ENCODE measurements at regions not wholly inside any gene's neighbourhood (a gene's known extent, or its start where the extent isn't known, plus 50 kb on each side); places are given as distances from the start of the nearest gene placed in this dataset.

- Histone ChIP-seq H3K4me1 (ENCODE audit: insufficient read depth, low read length) (peaks cover 23% of the 10 kb centered on the region), H3K9me3 (ENCODE audit: control insufficient read depth, insufficient read depth, low read length) (no peaks in the 10 kb centered on the region), H3K9ac (ENCODE audit: low read depth, low read length) (no peak overlapping the region), H3K36me3 (ENCODE audit: insufficient read depth, low read length) (0 out of 2 replicates have a peak, but pooled peaks cover 2% of the 10 kb centered on the region)
Observed at GRCh38 chr9:89696780-89697179, 92.0 kb downstream of the GADD45G start.

DNA sequence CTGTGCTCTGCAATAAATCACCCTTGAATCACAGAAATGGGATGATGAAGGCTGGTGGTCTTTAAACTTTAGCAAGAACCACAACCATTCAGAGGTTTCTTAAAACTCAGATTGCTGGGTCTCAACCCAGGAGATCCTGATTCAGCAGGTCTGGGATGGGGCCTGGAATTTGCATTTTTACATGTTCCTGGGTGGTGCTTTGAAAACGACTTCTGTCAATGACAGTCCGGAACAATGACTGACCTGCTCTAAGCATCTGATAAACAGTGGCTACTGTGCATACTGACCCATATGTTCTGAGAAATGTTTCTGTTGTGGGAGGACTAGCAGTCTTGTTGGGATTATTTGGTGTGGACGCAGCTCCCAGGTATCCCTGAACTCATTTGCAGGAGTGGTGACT is 92.7 kb downstream of the GADD45G start:
- peaks cover 23% of the 10 kb centered on the region for H3K4me1 ChIP-seq (ENCODE audit: insufficient read depth, low read length)
- H3K36me3 ChIP-seq (ENCODE audit: insufficient read depth, low read length), result 0 out of 2 replicates have a peak, but pooled peaks cover 2% of the 10 kb centered on the region
- H3K9ac ChIP-seq (ENCODE audit: low read depth, low read length), result no peak overlapping the region
- H3K9me3 ChIP-seq (ENCODE audit: control insufficient read depth, insufficient read depth, low read length), result no peaks in the 10 kb centered on the region

DNA sequence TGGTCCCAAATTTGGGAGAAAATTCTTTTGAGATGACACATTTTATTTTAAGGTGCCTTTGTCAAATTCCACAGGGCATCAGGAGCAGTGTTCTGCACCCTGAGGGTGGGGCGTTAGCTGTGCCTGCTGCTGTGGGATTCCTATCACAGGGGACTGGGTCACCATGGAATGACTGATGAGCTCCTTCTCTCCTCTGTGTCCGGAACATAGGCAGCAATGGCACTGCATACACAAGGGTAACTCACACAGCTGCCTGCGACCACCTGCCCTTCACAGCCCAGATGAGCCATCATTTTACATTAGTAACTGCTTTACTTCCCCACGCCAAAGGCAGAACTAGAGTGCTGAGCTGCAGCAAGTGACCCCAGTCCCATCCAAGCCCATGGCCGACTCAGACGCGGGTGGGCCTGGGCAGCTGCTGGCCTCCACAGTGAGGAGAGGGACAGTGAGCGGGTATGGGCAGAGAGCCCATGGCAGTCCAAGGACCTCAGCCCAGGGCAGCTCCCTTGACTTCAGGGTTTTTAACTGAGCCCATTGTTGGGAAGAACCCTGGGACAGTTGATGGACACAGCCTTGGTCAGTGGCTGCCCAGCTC is 93.7 kb downstream of the GADD45G start:
- H3K9ac ChIP-seq (ENCODE audit: low read depth, low read length), result no peak overlapping the region
- 0 out of 2 replicates have a peak, but pooled peaks cover 2% of the 10 kb centered on the region for H3K36me3 ChIP-seq (ENCODE audit: insufficient read depth, low read length)
- H3K4me1 ChIP-seq (ENCODE audit: insufficient read depth, low read length), result peaks cover 23% of the 10 kb centered on the region
- H3K9me3 ChIP-seq (ENCODE audit: control insufficient read depth, insufficient read depth, low read length), result no peaks in the 10 kb centered on the region

GRCh38 chr9:89699646-89700045 is 94.8 kb downstream of the GADD45G start:
- peaks cover 23% of the 10 kb centered on the region for H3K4me1 ChIP-seq (ENCODE audit: insufficient read depth, low read length)
- H3K9ac ChIP-seq (ENCODE audit: low read depth, low read length), result no peak overlapping the region
- H3K9me3 ChIP-seq (ENCODE audit: control insufficient read depth, insufficient read depth, low read length), result no peaks in the 10 kb centered on the region
- H3K36me3 ChIP-seq (ENCODE audit: insufficient read depth, low read length), result 0 out of 2 replicates have a peak, but pooled peaks cover 2% of the 10 kb centered on the region

DNA sequence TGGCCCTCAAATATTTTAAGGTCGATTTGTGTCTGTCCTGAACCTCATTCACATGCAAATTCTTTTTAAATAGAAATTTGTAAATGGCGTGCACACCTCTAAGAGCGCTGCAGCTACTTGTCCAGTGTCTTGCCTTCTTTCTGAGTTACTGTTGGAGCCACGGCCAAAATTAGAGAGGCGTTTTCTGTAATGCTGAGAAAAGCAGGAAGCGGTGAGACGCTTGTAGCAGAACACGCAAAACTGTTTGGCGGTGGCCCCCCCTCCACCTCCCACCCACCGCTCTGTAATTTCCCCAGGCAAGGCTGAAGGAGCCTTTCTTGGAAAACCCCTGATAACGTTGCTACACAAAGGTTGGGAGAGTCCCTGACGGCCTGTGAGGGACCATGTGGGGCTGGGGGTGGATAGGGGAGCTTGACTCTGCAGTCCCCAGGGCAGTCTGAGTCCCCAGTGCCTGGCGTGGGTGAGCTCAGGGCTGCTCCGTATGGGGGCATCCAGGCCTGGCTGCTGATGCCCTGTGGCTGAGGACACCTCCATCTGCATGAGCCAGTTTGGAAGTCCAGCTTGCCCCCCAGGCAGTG is 96.5 kb downstream of the GADD45G start:
- H3K9me3 ChIP-seq (ENCODE audit: control insufficient read depth, insufficient read depth, low read length), result no peaks in the 10 kb centered on the region
- H3K9ac ChIP-seq (ENCODE audit: low read depth, low read length), result no peak overlapping the region
- H3K36me3 ChIP-seq (ENCODE audit: insufficient read depth, low read length), result 0 out of 2 replicates have a peak, but pooled peaks cover 2% of the 10 kb centered on the region
- H3K4me1 ChIP-seq (ENCODE audit: insufficient read depth, low read length), result peaks cover 13% of the 10 kb centered on the region

DNA sequence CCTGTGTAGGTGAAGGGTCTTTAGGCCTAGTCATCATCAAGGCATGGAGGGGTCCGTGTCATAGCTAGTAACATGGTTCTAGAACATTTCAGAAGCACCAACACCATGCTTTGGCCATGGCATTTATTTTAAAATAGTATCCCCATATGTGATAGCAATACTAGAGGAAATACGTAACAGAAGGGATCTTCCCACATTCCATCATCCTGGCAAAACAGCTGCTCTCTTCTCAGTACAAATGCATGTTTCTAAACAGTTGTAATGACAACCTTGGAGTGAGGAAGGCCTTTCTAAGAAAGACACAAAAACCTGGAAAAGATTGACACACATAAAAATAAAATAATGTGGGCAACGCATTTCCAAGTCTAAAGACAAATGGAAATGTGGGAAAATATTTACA is 97.6 kb downstream of the GADD45G start:
- Histone ChIP-seq H3K9ac (ENCODE audit: low read depth, low read length) (no peak overlapping the region), H3K4me1 (ENCODE audit: insufficient read depth, low read length) (peaks cover 9% of the 10 kb centered on the region), H3K9me3 (ENCODE audit: control insufficient read depth, insufficient read depth, low read length) (no peaks in the 10 kb centered on the region), H3K36me3 (ENCODE audit: insufficient read depth, low read length) (no peaks in the 10 kb centered on the region)

DNA sequence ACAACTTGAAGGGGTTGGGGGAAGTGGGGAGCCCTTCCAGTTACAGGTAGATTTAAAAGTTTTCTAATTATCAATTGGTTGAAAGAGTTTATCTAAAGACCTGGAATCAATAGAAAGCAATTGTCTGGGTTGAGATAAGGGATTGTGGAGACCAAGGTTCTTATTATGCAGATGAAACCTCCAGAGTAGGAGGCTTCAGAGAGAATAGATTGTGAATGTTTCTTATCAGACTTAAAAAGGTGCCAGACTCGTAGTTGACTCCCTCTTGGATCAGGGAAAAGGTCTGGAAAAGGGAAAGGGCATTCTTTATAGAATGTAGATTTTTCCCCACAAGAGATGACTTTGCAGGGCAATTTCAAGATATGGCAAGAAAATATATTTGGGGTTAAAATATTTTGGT is 100.8 kb downstream of the GADD45G start:
- H3K36me3 ChIP-seq (ENCODE audit: insufficient read depth, low read length), result no peaks in the 10 kb centered on the region
- no peaks in the 10 kb centered on the region for H3K9me3 ChIP-seq (ENCODE audit: control insufficient read depth, insufficient read depth, low read length)
- no peak overlapping the region for H3K9ac ChIP-seq (ENCODE audit: low read depth, low read length)
- peaks cover 9% of the 10 kb centered on the region for H3K4me1 ChIP-seq (ENCODE audit: insufficient read depth, low read length)

GRCh38 chr9:89706086-89706485 is 101.3 kb downstream of the GADD45G start:
- H3K9ac ChIP-seq (ENCODE audit: low read depth, low read length), result no peak overlapping the region
- H3K36me3 ChIP-seq (ENCODE audit: insufficient read depth, low read length), result no peaks in the 10 kb centered on the region
- H3K9me3 ChIP-seq (ENCODE audit: control insufficient read depth, insufficient read depth, low read length), result no peaks in the 10 kb centered on the region
- peaks cover 4% of the 10 kb centered on the region; the same call in 1 of the 2 replicates for H3K4me1 ChIP-seq (ENCODE audit: insufficient read depth, low read length)

DNA sequence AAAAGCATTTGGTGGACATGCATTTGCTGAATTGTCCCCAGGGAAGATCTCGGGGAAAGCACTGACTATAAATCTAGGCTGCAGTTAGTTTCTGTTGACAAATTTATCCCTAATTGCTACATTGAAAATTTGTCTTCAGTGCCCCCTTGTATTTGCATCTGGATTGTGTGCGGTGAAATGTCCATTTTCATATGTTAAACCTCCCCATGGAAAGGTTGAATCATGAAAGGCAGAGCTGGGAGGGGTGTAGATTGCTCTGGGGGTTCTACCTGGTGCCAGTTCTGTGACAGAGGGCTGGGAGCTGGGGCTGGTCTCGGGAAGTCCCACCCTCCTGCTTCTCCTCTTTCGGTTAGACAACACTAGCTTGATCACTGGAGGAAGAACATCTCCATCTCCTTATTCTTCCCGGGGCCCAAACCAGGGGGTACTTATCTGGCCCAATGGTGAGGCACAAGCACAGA is 101.9 kb downstream of the GADD45G start:
- Histone ChIP-seq H3K4me1 (ENCODE audit: insufficient read depth, low read length) (no peaks in the 10 kb centered on the region), H3K36me3 (ENCODE audit: insufficient read depth, low read length) (no peaks in the 10 kb centered on the region), H3K9ac (ENCODE audit: low read depth, low read length) (no peak overlapping the region), H3K9me3 (ENCODE audit: control insufficient read depth, insufficient read depth, low read length) (no peaks in the 10 kb centered on the region)

- Histone ChIP-seq H3K9ac (ENCODE audit: low read depth, low read length) (no peak overlapping the region), H3K4me1 (ENCODE audit: insufficient read depth, low read length) (no peaks in the 10 kb centered on the region), H3K9me3 (ENCODE audit: control insufficient read depth, insufficient read depth, low read length) (no peaks in the 10 kb centered on the region), H3K36me3 (ENCODE audit: insufficient read depth, low read length) (no peaks in the 10 kb centered on the region)
Observed at GRCh38 chr9:89710697-89711096, 105.9 kb downstream of the GADD45G start.

DNA sequence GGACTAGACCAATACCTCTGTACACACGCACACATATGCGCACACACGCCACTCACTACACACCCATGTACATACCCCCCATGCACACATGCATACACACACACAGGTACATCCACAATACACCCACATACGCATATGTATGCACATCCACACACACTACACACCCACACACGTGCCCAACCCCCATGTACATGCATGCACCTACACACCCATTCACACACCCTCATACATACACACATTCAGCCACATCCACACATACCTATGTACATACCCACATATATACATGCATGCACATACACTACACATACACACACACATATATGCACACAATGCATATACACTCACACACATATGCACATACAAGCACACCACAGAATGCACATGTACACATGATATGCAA is 107.1 kb downstream of the GADD45G start:
- Histone ChIP-seq H3K9me3 (ENCODE audit: control insufficient read depth, insufficient read depth, low read length) (no peaks in the 10 kb centered on the region), H3K9ac (ENCODE audit: low read depth, low read length) (no peak overlapping the region), H3K4me1 (ENCODE audit: insufficient read depth, low read length) (no peaks in the 10 kb centered on the region), H3K36me3 (ENCODE audit: insufficient read depth, low read length) (no peaks in the 10 kb centered on the region)

- Histone ChIP-seq H3K9me3 (ENCODE audit: control insufficient read depth, insufficient read depth, low read length) (no peaks in the 10 kb centered on the region), H3K4me1 (ENCODE audit: insufficient read depth, low read length) (no peaks in the 10 kb centered on the region), H3K9ac (ENCODE audit: low read depth, low read length) (no peak overlapping the region), H3K36me3 (ENCODE audit: insufficient read depth, low read length) (no peaks in the 10 kb centered on the region)
Observed at GRCh38 chr9:89712283-89712682, 107.5 kb downstream of the GADD45G start.

DNA sequence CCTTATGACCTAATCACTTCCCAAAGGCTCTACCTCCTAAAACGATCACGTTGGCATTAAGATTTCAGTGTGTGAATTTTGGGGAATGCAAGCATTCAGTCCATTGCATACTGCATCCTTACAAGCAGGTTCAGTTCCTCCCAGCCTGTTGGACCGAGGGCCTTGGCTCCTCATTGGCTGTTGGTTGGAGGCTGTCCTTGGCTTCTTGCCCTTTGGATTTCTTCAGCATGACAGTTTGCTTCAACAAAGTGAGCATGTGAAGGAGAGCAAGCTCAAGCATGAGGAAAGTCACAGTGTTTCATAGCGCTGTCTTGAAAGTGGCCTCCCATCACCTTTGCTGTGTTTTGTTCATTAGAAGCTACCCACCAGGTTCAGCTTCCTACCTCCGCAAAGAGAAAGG is 109.5 kb downstream of the GADD45G start:
- Histone ChIP-seq H3K36me3 (ENCODE audit: insufficient read depth, low read length) (no peaks in the 10 kb centered on the region), H3K9me3 (ENCODE audit: control insufficient read depth, insufficient read depth, low read length) (no peaks in the 10 kb centered on the region; the same call in 1 of the 2 replicates), H3K9ac (ENCODE audit: low read depth, low read length) (no peak overlapping the region), H3K4me1 (ENCODE audit: insufficient read depth, low read length) (no peaks in the 10 kb centered on the region)

DNA sequence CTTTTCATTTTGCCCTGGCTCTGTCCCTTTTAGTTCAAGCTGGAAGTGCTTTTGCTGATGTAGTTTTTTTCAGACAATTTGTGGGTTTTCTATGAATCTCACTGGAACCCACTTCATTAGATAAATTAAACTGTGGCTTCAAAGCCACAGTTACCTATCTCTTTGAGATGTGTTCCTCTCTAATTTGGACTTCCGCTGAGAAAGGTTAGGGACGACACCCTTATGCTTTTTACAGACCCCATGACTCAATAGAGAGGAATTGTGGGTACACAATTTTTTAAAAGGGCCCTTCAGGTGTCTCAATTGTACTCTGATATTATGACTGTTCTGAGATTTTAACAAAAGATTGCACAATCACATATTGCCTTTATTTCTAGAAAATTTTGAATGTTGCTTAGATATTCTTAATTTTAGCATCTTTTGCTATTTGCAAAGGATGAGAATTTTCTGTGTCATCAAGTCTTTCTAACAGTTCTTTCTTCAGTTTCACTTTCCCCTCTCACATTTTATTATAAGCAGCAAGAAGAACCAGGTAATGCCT is 110.6 kb downstream of the GADD45G start:
- no peaks in the 10 kb centered on the region; the same call in 1 of the 2 replicates for H3K9me3 ChIP-seq (ENCODE audit: control insufficient read depth, insufficient read depth, low read length)
- no peak overlapping the region for H3K9ac ChIP-seq (ENCODE audit: low read depth, low read length)
- no peaks in the 10 kb centered on the region for H3K36me3 ChIP-seq (ENCODE audit: insufficient read depth, low read length)
- H3K4me1 ChIP-seq (ENCODE audit: insufficient read depth, low read length), result no peaks in the 10 kb centered on the region

GRCh38 chr9:89715881-89716280 is 111.1 kb downstream of the GADD45G start:
- Histone ChIP-seq H3K9me3 (ENCODE audit: control insufficient read depth, insufficient read depth, low read length) (no peaks in the 10 kb centered on the region; the same call in 1 of the 2 replicates), H3K36me3 (ENCODE audit: insufficient read depth, low read length) (no peaks in the 10 kb centered on the region), H3K9ac (ENCODE audit: low read depth, low read length) (no peak overlapping the region), H3K4me1 (ENCODE audit: insufficient read depth, low read length) (no peaks in the 10 kb centered on the region)

Data from ES-I3 (cell line).